Panc1 (cell line): ENCODE measurements at regions not wholly inside any gene's neighbourhood (a gene's known extent, or its start where the extent isn't known, plus 50 kb on each side); places are given as distances from the start of the nearest gene placed in this dataset.

Source experiments
- CTCF ChIP-seq: fragments of 450-650 bp; IDR thresholded peaks from 2 replicates; pipeline ENCODE4 v1.5.1; 2017; ENCODE audit warnings: mild to moderate bottlenecking
- POLR2AphosphoS5 ChIP-seq: IDR thresholded peaks from 2 replicates; pipeline ENCODE4 v1.6.1; 2012; ENCODE audit warnings: mild to moderate bottlenecking, low read depth, low read length, moderate library complexity
- SIN3A ChIP-seq: IDR thresholded peaks from 2 replicates; pipeline ENCODE4 v1.6.1; 2012; ENCODE audit warnings: low read depth, mild to moderate bottlenecking, low read length, moderate library complexity, borderline replicate concordance; ENCODE audit not compliant: insufficient read depth
- TCF7L2 ChIP-seq: IDR thresholded peaks from 2 replicates; pipeline ENCODE4 v1.6.1; 2011; ENCODE audit warnings: mild to moderate bottlenecking, low read depth, low read length, inconsistent platforms
- TF ChIP-seq, protein P1 (sequence below), 2 experiments: IDR thresholded peaks; 2 replicates each; pipeline ENCODE4 v1.6.1; 2011 to 2012; ENCODE audit warnings: low read depth in 2 of 2, control low read depth in 1 of 2, low read length in 1 of 2, mild to moderate bottlenecking in 1 of 2, moderate library complexity in 1 of 2; ENCODE audit not compliant: insufficient read depth in 1 of 2

DNA sequence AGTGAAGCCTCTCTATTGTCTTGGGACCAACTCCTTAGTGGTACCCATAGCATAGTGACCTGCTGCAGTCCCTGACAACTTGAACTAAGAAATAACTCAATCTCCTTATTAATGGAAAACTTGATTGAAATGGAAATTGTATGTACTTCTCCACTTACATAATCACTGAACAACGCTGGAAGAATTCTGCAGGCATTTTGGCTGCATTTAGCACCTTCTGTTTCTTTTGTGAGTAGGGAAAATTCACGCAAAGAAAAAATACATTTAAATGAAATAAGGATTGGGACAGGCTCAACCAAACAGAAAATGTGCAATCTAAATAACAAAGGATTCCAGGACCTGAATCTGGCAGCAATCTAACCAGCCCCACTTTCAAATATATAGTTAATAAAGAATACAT, 126.9 kb upstream of the GHITM start:
- TF ChIP-seq CTCF = no peak
- TF ChIP-seq TCF7L2 = no peak
- TF ChIP-seq, protein P1, sequence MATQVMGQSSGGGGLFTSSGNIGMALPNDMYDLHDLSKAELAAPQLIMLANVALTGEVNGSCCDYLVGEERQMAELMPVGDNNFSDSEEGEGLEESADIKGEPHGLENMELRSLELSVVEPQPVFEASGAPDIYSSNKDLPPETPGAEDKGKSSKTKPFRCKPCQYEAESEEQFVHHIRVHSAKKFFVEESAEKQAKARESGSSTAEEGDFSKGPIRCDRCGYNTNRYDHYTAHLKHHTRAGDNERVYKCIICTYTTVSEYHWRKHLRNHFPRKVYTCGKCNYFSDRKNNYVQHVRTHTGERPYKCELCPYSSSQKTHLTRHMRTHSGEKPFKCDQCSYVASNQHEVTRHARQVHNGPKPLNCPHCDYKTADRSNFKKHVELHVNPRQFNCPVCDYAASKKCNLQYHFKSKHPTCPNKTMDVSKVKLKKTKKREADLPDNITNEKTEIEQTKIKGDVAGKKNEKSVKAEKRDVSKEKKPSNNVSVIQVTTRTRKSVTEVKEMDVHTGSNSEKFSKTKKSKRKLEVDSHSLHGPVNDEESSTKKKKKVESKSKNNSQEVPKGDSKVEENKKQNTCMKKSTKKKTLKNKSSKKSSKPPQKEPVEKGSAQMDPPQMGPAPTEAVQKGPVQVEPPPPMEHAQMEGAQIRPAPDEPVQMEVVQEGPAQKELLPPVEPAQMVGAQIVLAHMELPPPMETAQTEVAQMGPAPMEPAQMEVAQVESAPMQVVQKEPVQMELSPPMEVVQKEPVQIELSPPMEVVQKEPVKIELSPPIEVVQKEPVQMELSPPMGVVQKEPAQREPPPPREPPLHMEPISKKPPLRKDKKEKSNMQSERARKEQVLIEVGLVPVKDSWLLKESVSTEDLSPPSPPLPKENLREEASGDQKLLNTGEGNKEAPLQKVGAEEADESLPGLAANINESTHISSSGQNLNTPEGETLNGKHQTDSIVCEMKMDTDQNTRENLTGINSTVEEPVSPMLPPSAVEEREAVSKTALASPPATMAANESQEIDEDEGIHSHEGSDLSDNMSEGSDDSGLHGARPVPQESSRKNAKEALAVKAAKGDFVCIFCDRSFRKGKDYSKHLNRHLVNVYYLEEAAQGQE (IDR thresholded peaks at IDR 0.05; ENCODE audit: insufficient read depth in 1 of 2, low read depth in 2 of 2, low read length in 1 of 2) = no peak
- TF ChIP-seq SIN3A = no peak
- no peak for TF ChIP-seq POLR2AphosphoS5
